Mononuclear cell (primary cell): ENCODE measurements at regions not wholly inside any gene's neighbourhood (a gene's known extent, or its start where the extent isn't known, plus 50 kb on each side); places are given as distances from the start of the nearest gene placed in this dataset.

Experiments used
- H3K27me3 ChIP-seq: 2 replicates; pipeline ENCODE4 v1.6.0; 2011; ENCODE audit warnings: low read length, control low read depth; ENCODE audit not compliant: insufficient read depth
- H3K4me1 ChIP-seq: 2 replicates; pipeline ENCODE4 v1.5.1; 2011; ENCODE audit warnings: mild to moderate bottlenecking, low read length, control low read depth; ENCODE audit not compliant: insufficient read depth
- H3K4me3 ChIP-seq: 2 replicates; pipeline ENCODE4 v1.5.1; 2011; ENCODE audit warnings: mild to moderate bottlenecking, low read length, moderate library complexity
- H3K9me3 ChIP-seq: 2 replicates; pipeline ENCODE4 v1.5.1; 2011; ENCODE audit warnings: low read depth, mild to moderate bottlenecking, control low read depth, low read length

DNA sequence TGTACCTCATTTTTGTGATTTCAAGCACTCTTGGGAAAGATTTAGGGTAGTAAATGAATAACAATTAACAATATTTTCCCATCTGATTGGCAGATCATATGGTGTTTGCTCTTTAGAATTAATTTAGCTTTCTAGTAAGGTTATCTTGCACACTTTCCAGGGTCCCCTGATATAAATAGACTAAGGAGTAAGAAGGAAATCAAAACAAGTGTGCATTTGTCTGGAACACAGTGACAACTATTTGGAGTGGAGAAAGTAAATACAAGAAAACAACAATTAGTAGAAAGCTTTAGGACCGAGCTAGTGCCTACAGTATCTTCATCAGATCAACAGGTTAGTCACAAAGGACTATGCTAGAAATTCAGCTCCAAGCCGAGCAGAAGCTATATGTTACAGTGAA, 429.5 kb downstream of the COG6 start:
- H3K4me1 ChIP-seq, result no peaks in the 10 kb centered on the region
- H3K4me3 ChIP-seq, result no peak overlapping the region
- H3K9me3 ChIP-seq, result no peaks in the 10 kb centered on the region
- no peaks in the 10 kb centered on the region for H3K27me3 ChIP-seq

- no peaks in the 10 kb centered on the region for H3K9me3 ChIP-seq
- H3K4me1 ChIP-seq, result no peaks in the 10 kb centered on the region
- no peaks in the 10 kb centered on the region for H3K27me3 ChIP-seq
- H3K4me3 ChIP-seq, result no peak overlapping the region
Measured at GRCh38 chr13:40087091-40088002, 431.9 kb downstream of the COG6 start.

DNA sequence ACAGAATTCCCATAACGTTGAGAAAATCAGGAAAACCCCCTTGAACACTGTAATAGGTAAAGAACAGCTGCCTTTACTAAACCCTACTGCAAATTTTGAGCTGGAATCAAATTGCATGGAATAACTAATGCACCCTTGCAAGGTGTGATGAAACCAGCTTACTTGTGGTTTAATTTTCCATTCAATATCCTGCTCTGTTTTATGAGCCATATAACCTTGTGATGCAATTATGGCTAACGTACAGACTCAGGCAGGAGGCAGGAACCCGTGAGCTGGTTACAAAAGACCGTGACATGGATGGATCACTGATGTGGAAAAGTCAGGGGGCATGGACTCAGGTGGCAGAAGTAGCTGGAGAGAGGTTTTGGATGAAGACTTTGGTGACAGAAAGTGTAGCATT, 438.6 kb downstream of the COG6 start:
- H3K9me3 ChIP-seq, result no peaks in the 10 kb centered on the region
- H3K4me1 ChIP-seq, result peaks cover 6% of the 10 kb centered on the region
- no peaks in the 10 kb centered on the region for H3K27me3 ChIP-seq
- H3K4me3 ChIP-seq, result no peak overlapping the region

DNA sequence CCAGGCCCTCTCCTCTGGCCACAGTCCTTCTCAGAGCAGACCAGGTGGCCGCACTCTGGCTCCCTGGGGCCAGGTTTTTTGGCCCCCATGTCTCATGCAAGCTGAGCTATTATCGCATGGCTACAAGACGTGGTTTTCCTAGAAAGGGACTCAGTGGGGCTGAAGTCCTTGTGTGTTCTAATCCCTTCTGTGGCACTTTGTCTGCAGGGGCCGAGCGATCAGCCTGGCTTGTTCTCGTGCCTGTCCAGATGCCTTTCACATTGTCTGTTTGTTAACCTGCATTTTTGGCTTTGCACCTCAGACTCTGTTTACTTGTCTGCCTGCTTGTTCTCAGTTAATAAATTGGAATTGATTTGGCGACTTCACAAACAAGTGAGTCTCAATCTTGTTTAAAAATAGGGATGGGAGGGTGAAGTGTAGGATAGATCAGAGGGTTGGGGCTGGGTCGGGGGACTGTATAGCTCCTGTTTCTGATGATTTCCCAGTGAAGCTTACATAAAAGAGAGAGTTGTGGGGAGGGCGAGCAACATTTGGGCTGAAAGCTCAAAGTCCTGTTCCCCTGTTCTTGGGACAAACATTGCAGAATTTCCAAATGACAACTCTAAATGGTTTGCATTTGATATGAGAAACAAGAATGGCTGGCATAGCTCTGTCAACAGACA, 440.4 kb downstream of the COG6 start:
- no peak overlapping the region for H3K4me3 ChIP-seq

GRCh38 chr13:40096357-40096901, 441.0 kb downstream of the COG6 start:
- Histone ChIP-seq H3K27me3 (no peaks in the 10 kb centered on the region), H3K4me3 (no peak overlapping the region), H3K4me1 (peaks cover 6% of the 10 kb centered on the region), H3K9me3 (no peaks in the 10 kb centered on the region)

More for the DNA sequence above, 440.4 kb downstream of the COG6 start:
- Histone ChIP-seq H3K4me1 (peaks cover 6% of the 10 kb centered on the region), H3K9me3 (no peaks in the 10 kb centered on the region), H3K27me3 (no peaks in the 10 kb centered on the region)

DNA sequence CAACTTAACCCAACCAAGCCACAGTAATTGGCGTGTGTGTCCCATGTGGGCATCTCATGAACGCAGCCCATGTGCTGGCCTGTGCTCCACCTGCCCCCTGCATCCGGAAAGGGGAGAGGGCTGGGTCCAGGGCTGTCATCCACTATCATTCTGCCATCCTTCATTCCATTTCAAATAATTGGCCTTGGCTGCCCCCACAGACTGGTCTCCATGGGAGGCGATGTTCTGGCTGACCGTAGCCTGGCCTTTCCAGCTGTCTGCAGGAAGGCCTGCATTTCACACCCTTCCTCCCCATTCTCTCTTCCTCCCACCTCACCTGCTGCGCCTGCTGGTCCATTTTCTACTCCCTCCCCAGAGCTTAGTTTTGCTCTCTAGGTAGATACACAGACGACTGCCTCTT, 442.8 kb downstream of the COG6 start:
- Histone ChIP-seq H3K4me3 (no peak overlapping the region), H3K4me1 (peaks cover 9% of the 10 kb centered on the region), H3K9me3 (no peaks in the 10 kb centered on the region), H3K27me3 (no peaks in the 10 kb centered on the region)

- no peak overlapping the region for H3K4me3 ChIP-seq
- peaks cover 3% of the 10 kb centered on the region for H3K4me1 ChIP-seq
- no peaks in the 10 kb centered on the region for H3K9me3 ChIP-seq
- no peaks in the 10 kb centered on the region for H3K27me3 ChIP-seq
Measured at GRCh38 chr13:40101708-40102359, 446.4 kb downstream of the COG6 start.

DNA sequence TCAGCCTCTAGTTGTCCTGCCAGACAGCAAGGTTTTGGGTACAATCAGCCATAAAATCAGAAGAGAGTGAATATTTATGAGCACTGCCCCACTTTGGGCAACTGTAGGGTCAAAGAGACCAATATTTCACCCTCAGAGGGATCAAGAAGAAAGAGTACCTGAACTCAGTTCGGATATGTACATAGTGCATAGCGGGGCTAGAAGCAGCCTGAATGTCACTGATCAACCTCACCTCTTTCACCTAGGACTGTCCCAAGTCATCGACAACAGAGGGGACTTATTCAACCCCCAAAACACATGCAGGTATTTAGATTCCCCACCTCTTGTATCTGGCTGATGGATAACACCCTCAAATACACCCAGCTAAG, 446.9 kb downstream of the COG6 start:
- H3K4me3 ChIP-seq, result no peak overlapping the region
- peaks cover 3% of the 10 kb centered on the region for H3K4me1 ChIP-seq
- no peaks in the 10 kb centered on the region for H3K9me3 ChIP-seq
- H3K27me3 ChIP-seq, result no peaks in the 10 kb centered on the region

- Histone ChIP-seq H3K4me1 (peaks cover 3% of the 10 kb centered on the region), H3K27me3 (no peaks in the 10 kb centered on the region), H3K4me3 (no peak overlapping the region), H3K9me3 (no peaks in the 10 kb centered on the region)
Measured at GRCh38 chr13:40102854-40103253, 447.4 kb downstream of the COG6 start.

DNA sequence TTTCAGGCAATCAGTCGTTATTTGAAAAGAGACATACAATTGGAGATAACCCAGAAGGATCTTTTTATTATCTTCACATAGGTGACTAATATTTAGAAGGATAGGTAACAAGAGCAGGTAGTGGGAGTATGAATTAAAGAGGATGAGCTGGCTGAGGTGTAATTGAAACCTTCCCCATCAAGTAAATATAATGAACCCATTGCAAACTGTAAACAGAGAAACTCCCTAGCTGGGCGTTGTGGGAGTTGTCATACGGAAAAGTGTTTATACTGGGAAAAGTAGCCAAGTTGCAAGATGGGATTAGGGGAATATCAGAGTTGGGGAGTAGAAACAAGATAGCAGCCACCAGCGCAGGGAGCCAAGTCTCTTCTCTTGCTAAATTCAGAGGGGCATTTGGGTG, 448.4 kb downstream of the COG6 start:
- H3K9me3 ChIP-seq, result no peaks in the 10 kb centered on the region
- no peaks in the 10 kb centered on the region for H3K27me3 ChIP-seq
- H3K4me3 ChIP-seq, result no peak overlapping the region
- H3K4me1 ChIP-seq, result peaks cover 3% of the 10 kb centered on the region

DNA sequence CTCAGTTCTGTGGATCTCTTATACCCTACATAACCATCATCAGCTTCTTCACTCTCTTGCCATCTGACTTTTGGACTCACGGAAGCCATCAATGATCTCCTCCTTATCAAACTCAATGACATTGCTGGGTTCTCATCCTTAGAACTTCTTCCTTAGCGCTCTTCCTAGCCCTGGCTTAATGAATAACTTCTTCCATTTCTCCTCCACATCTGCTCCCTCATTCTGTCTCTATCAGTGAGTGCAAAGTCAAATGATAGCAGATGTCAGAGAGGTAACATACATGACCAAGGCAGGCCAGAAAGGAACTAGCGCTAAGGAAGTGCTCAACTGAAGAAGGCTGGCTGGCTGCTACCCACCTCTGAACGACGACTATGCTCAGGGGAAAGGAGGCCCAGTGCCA, 449.8 kb downstream of the COG6 start:
- Histone ChIP-seq H3K4me1 (peaks cover 3% of the 10 kb centered on the region), H3K4me3 (no peak overlapping the region), H3K27me3 (no peaks in the 10 kb centered on the region), H3K9me3 (no peaks in the 10 kb centered on the region)

DNA sequence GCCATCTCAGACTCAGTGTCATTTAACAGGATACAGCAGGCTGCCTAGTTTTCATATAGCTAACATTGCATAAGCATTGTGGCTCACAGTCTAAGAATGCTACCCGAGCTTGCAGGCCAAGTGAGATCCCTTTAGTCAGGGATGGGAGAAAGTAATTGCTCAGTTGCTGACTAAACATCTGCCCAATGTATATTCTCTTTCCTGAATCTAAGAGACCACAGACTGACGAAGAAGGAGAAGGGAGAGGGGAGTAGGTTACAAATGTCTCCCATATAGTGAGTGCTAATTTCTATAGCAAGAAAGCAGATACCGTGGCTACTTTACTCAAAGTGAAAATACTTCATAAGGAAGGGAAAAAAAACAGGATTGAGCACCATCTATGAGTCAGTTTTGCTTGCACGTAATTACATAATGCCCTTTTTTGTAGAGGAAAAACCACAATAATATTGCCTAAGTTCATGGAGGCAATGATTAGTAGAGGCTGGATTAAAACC, 453.9 kb downstream of the COG6 start:
- Histone ChIP-seq H3K4me1 (no peaks in the 10 kb centered on the region), H3K4me3 (no peak overlapping the region), H3K9me3 (no peaks in the 10 kb centered on the region), H3K27me3 (no peaks in the 10 kb centered on the region)

- H3K4me3 ChIP-seq, result no peak overlapping the region
- no peaks in the 10 kb centered on the region for H3K9me3 ChIP-seq
- H3K4me1 ChIP-seq, result no peaks in the 10 kb centered on the region
- H3K27me3 ChIP-seq, result no peaks in the 10 kb centered on the region
Measured at GRCh38 chr13:40113643-40114304, 458.3 kb downstream of the COG6 start.

GRCh38 chr13:40114305-40114896, 458.9 kb downstream of the COG6 start:
- Histone ChIP-seq H3K4me1 (no peaks in the 10 kb centered on the region), H3K4me3 (no peak overlapping the region), H3K27me3 (no peaks in the 10 kb centered on the region), H3K9me3 (no peaks in the 10 kb centered on the region)
